Activated CD4-positive, alpha-beta T cell treated with anti-CD3 and anti-CD28 coated beads, Interleukin-2, amount 50 U/mL, for 4 hours (primary cell): ENCODE measurements at regions not wholly inside any gene's neighbourhood (a gene's known extent, or its start where the extent isn't known, plus 50 kb on each side); places are given as distances from the start of the nearest gene placed in this dataset.
"Not testable (repeated sequence)": the region's sequence is repeated elsewhere in the genome, so short reads cannot be mapped to it uniquely, and the experiment has no call there.

Experiments
- DNase-seq, 2 experiments: peaks; one replicate each; pipeline ENCODE4 v3.0.0-alpha.2; 2020

DNA sequence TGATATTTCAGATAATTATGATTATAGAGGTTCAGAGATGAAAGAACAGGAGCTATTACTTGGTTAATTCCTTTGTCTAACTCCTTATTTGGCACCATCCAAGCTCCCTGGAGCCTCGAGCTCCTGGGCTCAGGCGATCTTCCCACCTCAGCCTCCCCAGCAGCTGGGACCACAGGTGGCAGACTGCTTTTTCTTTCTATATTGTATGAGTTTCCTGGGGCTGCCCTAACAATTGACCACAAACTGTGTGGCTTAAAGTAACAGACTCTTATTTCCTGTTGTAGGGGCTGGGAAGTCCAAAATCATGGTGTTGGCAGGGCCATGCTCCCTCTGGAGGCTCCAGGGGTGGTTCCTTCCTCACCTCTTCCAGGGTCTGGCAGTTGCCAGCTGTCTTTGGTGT lies 163.3 kb upstream of the ADCY1 start:
- no peak for DNase-seq

DNA sequence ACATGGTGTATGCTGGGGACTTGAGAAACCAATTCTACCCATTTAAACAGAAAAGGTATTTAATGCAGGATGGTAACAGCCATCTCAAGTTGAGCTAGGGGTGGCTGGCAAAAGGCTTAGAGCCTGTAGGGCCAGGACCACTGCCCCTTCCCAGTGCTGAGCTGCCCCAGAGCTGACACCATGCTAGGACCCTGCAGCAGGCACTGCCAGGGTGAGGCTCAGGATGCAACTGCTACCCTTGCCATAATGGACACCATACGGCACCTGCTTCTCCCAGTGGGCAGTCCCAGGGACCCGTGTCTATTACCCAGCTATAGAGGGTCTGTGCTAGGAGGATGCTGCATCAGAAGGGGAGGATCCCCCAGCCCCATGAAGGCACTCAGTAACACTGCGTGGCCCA lies 160.7 kb upstream of the ADCY1 start:
- no peak for DNase-seq

DNA sequence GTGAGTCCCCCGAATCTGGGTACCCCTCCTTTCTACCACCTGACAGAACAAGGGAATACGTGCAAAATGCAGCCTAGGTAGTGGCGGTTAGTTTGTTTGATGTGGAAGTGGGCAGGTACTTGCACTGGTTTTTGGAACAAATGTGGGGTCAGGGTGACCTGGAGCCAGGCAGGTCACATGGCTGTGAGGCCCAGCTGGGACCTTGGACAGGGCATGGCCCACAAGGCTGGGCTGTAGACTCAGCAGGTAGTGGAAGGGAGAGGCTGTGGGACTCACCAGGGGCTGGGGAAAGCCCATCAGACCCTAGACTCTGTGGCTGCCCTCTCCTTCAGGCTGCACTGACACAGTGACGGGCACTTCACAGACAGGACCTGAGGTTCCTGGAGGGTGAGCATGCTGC lies 159.9 kb upstream of the ADCY1 start:
- DNase-seq: no peak

- no peak for DNase-seq
Observed at GRCh38 chr7:45415265-45415664, 158.9 kb upstream of the ADCY1 start.

DNA sequence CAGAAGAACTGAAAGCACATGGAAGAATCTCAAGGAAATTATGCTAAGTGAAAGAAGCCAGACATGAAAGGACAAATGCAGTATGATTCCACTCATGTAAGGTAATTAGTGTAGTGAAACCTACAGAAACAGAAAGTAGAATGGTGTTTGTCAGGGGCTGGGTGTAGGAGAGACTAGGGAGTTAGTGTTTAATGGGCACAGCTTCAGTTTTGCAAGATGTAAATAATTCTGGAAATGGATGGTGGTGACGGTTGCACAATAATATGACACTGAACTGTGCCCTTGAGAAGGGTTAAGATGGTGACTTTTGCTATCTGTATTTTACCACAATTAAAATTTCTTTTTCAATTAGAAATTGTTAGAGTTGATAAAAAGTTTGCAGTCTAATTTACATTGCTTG lies 157.3 kb upstream of the ADCY1 start:
- no peak for DNase-seq

- no peak for DNase-seq
Observed at GRCh38 chr7:45417268-45417667, 156.9 kb upstream of the ADCY1 start.

DNA sequence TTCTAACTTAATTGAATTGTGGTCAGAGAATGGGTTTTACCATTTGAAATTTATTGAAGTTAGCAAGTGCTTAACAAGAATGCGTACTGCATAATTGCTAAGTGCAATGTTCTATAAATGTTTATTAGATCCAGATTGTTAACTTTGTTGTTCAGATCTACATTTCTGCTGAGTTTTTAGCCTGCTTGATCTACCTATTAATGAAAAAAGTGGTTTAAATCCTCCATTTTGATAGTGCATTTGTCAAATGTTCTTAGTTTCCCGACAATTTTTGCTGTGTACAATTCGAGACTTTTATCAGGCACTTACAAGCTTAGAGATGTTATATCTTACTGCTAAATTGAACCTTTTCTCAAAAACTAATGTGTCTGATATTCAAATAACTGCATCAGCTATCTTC lies 156.4 kb upstream of the ADCY1 start:
- no peak for DNase-seq

- DNase-seq: no peak
Observed at GRCh38 chr7:45420843-45421495, 153.2 kb upstream of the ADCY1 start.

DNA sequence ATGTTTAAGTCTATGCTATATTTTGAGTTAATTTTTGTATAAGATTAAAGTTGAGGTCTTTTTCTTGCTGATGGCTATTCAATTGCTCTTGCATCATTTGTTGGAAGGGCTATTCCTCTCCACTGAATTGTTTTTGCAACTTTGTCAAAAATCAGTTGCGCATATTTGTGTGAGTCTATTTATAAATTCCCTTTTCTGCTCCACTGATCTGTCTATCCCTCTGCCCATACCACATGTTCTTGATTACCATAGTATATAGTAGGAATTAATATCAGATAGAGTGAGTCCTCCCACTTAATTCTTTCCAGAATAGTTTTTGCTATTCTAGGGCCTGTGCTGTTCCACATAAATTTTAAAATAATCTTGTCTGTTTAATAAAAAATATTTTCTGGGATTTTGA lies 152.4 kb upstream of the ADCY1 start:
- no peak for DNase-seq

DNA sequence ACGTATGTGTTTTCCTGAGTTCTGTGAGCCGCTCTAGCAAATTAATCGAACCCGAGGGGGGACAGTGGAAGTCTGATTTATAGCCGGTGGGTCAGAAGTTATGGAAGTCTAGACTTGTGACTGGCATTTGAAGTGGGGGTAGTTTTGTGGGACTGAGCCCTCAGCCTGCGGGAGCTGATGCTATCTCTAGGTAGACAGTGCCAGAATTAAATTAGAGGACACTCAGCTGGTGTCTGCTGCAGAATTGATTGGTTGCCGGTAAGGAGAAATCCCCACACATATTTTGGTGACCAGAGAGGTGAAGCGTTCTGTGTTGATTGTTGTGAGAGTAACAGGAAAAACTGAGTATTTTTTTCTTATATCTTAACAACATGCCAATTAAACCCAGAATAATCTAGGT lies 143.8 kb upstream of the ADCY1 start:
- no peak for DNase-seq

GRCh38 chr7:45434167-45434784 lies 139.9 kb upstream of the ADCY1 start:
- no peak for DNase-seq

- no peak for DNase-seq
Observed at GRCh38 chr7:45435131-45435530, 139.0 kb upstream of the ADCY1 start.

DNA sequence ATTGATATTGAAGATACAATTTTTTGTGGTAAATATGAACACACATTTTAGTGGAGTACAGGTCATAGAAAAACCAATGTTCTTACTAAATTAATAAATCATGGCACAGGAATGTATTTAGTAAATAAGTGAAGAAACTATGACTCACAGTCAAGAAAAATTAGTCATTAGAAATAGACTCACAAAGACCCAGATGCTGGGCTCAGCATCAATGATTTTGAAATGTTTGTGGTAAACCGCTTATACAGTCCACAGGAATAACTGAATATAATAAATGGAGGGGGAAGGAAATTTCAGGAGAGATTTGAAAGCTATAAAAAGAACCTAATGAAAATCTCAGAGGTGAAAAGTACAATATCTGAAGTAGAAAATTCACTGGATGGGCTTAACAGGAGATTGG lies 138.3 kb upstream of the ADCY1 start:
- no peak for DNase-seq

DNA sequence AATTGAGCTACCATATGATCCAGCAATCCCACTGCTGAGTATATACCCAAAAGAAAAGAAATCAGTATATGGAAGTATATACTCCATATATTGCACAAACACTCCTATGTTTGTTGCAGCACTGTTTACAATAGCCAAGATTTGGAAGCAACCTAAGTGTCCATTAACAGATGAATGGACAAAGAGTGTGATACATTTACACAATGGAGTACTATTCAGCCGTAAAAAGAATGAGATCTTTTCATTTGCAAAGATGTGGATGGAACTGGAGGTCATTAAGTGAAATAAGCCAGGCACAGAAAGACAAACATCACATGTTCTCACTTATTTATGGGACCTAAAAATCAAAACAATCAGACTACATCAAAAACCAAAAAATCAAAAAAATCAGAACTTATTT lies 133.4 kb upstream of the ADCY1 start:
- DNase-seq: not testable (repeated sequence)

DNA sequence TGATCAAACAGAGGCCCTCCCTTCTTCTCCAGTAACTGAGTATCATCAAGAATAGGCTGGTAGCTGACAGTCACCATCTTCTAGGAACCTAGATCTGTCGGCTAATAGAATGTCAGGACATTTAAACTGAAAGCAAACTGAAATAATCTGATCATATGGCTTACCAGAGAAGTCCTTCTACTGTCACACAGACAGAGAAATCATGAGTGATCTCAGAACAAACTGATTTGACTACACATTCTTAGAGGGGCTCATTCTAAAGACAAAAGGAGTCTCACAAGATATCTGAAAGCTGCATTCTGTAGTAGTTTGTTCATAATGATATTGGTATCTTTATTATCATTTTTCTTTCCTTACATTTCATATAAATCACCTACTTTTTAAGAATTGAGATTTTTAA lies 130.9 kb upstream of the ADCY1 start:
- no peak for DNase-seq

GRCh38 chr7:45446195-45446944 lies 127.8 kb upstream of the ADCY1 start:
- DNase-seq: no peak

DNA sequence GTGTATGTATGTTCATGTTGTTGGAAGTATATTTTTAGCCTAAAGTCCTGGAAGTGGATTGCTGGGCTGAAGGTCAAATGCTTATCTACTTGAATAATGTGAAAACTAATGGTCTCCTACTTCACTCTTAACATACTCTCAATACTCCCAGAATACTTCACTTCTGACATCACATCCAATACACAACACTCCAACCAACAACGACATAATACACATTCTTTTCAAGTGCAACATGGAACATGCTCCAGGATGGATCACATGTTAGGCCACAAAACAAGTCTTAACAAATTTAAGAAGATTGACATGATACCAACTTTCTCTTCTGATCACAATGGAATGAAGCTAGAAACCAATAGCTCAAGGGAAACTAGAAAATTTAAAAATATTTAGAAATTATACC lies 126.9 kb upstream of the ADCY1 start:
- DNase-seq: no peak

DNA sequence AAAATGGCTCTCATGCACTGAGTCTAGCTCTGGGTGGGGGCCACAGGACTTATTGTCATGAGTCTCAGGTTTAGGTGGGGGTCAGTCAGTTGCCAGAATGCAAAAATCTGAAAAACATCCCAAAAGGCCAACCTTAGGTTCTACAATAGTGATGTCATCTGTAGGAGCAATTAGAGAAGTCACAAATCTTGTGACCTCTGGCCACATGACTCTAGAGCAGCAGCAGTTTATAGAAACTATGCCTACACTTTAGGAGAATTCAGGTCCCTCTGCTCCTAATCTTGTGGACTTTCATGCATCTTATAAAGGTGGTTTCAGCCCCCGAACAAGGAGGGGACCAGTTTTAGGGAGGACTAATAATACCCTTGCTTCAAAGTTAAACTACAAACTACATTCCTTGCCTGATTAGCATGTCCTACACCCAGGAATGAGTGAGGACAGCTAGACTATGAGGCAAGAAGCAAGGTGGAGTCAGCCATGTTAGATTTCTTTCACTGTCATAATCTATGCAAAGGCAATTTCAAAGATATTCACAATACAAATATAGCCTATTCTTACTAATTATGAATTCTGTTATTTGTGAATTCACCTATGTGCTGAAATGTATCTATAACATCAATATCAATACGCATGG lies 123.5 kb upstream of the ADCY1 start:
- DNase-seq: no peak

- no peak for DNase-seq
Observed at GRCh38 chr7:45451342-45452035, 122.7 kb upstream of the ADCY1 start.

- no peak for DNase-seq
Observed at GRCh38 chr7:45454771-45455170, 119.4 kb upstream of the ADCY1 start.

DNA sequence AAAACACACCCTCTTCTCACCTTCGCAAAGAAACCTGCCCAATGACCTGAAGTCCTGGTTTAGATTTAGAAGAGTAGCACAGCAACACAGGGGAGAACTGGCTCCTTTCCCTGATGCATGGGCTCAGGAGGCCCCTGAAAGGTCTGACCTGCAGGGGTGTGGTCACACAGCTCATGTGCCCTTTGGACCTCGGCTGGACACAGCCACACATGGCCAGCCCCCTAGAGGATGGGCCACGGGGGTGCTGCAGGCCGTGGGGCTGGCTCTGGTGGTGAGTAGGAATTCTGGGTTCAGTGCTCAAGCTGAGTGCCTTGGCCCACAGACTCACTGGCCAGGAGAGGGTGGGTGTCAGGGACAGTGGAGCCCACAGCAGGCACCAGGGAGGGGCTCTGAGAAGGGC lies 118.5 kb upstream of the ADCY1 start:
- DNase-seq: no peak

DNA sequence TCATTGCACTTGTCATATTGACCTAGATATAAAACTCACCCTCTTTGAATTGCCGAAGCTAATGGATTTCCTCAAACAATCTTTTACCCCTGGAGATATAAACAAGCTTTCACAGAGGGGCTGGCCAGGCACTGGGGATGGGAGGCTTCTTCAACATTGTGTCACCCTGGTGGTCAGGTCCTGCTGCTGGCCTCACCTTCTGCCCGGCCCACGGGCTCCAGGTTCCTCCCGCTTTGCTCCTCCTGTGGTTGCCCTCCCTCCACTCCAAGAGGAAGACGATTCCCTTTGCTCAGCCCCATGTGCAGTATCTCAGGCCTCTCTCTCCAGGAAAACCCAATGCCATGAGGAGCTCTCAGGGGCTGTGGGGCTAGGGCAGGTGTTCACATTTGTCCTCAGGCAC lies 118.1 kb upstream of the ADCY1 start:
- no peak for DNase-seq
